ENCODE measurements at regions not wholly inside any gene's neighbourhood (a gene's known extent, or its start where the extent isn't known, plus 50 kb on each side); places are given as distances from the start of the nearest gene placed in this dataset.

DNA sequence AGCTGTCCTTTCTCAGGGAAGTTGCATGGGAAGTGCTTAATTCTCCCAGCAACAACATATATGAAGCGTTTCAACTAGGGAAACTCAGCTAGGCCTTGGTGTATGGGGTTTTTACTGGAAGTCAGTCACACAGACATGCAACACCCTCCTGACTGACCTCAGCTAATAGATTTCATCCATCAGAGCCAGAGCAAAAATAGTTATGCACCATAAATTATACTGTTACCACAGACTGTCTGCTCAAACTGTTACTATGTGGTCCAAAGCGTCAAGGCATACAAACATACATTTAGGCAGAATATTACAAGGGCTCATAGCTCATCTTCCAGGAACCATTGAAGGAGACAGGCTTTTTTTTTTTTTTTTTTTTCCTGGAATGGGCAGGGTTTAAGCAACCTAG, 417.9 kb downstream of the ANKRD7 start:
- H3K27me3 ChIP-seq, result no peaks in the 10 kb centered on the region
- H3K4me1 ChIP-seq, result no peaks in the 10 kb centered on the region
- TF ChIP-seq, protein P1, sequence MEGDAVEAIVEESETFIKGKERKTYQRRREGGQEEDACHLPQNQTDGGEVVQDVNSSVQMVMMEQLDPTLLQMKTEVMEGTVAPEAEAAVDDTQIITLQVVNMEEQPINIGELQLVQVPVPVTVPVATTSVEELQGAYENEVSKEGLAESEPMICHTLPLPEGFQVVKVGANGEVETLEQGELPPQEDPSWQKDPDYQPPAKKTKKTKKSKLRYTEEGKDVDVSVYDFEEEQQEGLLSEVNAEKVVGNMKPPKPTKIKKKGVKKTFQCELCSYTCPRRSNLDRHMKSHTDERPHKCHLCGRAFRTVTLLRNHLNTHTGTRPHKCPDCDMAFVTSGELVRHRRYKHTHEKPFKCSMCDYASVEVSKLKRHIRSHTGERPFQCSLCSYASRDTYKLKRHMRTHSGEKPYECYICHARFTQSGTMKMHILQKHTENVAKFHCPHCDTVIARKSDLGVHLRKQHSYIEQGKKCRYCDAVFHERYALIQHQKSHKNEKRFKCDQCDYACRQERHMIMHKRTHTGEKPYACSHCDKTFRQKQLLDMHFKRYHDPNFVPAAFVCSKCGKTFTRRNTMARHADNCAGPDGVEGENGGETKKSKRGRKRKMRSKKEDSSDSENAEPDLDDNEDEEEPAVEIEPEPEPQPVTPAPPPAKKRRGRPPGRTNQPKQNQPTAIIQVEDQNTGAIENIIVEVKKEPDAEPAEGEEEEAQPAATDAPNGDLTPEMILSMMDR (IDR thresholded peaks at IDR 0.05), result no peak
- intact Hi-C loops (cut with DNase I), result no loop called here
- no peak overlapping the region for H3K27ac ChIP-seq
- H3K4me3 ChIP-seq, result no peak overlapping the region
- H3K36me3 ChIP-seq, result no peaks in the 10 kb centered on the region
- ATAC-seq, result no peak
- no peaks in the 10 kb centered on the region for H3K9me3 ChIP-seq
- DNase-seq, result no peak

DNA sequence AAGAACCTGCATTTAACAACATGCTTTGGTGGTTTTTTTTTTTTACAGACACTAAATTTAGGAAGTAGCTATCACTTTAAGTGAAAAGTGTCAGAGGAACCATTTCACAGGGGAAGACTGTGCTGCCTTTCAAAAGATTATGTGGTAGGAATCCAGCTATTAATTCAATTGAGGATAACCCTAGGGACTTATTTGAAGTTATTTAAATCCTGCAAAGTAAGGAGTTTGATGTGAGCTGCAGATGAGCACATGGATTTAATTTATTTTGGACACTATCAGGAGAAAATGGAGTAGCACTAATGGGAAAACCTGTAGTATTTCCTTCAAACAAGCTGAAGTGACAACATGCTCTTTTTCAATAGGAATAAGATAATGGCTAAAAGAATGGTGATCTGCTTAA, 419.8 kb downstream of the ANKRD7 start:
- TF ChIP-seq, protein P1 (IDR thresholded peaks at IDR 0.05), result no peak
- H3K4me3 ChIP-seq, result no peak overlapping the region
- H3K9me3 ChIP-seq, result no peaks in the 10 kb centered on the region
- ATAC-seq (no peak), DNase-seq (no peak)
- no peaks in the 10 kb centered on the region for H3K36me3 ChIP-seq
- H3K27me3 ChIP-seq, result no peaks in the 10 kb centered on the region
- no peak overlapping the region for H3K27ac ChIP-seq
- intact Hi-C loops (cut with DNase I), result no loop called here
- H3K4me1 ChIP-seq, result no peaks in the 10 kb centered on the region

DNA sequence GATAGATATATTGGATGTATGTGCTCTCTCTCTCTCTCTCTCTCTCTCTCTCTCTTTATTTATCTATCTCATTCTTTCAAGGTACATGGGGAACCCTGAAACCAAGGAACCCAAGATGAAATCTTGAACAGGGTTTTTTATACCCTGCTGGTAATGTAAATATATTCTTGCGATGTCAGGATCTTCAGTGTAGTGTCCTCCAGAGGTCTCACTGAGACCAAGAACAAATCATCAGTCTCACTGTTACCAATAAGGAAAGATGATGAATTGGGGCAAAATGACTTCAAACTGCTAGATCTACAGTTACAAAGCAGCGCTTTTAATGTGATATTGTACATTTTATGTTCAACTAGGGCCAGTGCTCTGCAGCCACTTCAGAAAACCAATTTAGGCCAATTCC, 423.5 kb downstream of the ANKRD7 start:
- no peak for ATAC-seq
- H3K36me3 ChIP-seq, result no peaks in the 10 kb centered on the region

DNA sequence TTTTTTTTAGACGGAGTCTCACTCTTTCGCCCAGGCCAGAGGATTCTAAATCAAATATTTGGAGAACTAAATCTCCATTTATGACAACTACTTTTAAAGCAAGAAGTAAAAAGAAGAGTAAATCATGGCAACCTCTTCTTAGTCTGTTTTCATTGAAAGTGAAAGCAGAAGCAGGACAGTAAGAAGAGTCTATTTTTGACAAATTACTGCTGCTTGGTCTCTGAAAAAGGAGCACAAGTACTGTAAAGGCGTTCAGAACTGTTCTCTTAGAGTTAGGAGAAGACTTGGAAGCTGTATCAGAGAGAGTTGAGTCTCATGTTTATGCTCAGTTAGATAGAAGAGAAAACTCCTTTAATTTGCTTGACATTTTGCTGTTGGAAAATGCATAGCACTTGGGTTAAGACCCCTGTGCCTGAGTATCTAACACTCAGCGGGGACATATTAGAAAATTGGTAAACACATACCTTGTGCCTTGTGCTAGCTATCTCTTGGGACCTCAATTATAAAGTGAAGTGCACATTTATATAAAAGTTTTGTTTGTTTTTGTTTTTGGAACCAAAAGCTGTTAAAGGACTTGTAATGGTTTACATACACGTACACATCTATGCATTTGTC, 433.0 kb downstream of the ANKRD7 start:
- DNase-seq, result no peak
- intact Hi-C loops (cut with DNase I), result no loop called here
- ATAC-seq, result no peak
- TF ChIP-seq, protein P1 (IDR thresholded peaks at IDR 0.05), result no peak
- H3K27ac ChIP-seq, result no peak overlapping the region
- no peaks in the 10 kb centered on the region for H3K9me3 ChIP-seq
- no peaks in the 10 kb centered on the region for H3K27me3 ChIP-seq
- no peaks in the 10 kb centered on the region for H3K36me3 ChIP-seq
- no peaks in the 10 kb centered on the region for H3K4me1 ChIP-seq
- no peak overlapping the region for H3K4me3 ChIP-seq

More for the DNA sequence above, 423.5 kb downstream of the ANKRD7 start:
- Histone ChIP-seq H3K27me3 (no peaks in the 10 kb centered on the region), H3K4me1 (no peaks in the 10 kb centered on the region), H3K27ac (no peak overlapping the region), H3K4me3 (no peak overlapping the region), H3K9me3 (no peaks in the 10 kb centered on the region)
- TF ChIP-seq, protein P1 (IDR thresholded peaks at IDR 0.05), result no peak
- intact Hi-C loops (cut with DNase I), result no loop called here
- DNase-seq, result peak in 1 of 4 donors; percentile 1

DNA sequence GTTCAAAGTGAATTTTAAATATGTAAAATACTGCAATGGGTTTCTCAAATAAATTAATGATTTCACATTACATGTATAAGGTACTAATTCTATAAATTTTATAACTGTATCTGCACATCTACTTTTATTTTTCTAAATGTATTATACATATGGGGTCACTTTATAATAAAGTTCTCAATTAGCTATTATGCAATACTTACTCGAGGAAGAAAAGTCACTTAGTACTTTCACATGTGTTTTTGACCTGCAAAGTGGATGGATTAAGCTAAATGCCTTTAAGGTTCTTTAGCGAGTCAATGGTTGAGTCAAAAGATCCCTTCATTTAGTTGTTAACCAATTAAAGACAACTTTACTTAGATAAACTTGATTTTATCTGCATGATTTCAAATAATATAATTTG, 437.8 kb downstream of the ANKRD7 start:
- intact Hi-C loops (cut with DNase I), result no loop called here
- no peak overlapping the region for H3K4me3 ChIP-seq
- no peaks in the 10 kb centered on the region for H3K36me3 ChIP-seq
- DNase-seq, result no peak
- no peaks in the 10 kb centered on the region for H3K9me3 ChIP-seq
- no peak overlapping the region for H3K27ac ChIP-seq
- no peaks in the 10 kb centered on the region for H3K27me3 ChIP-seq
- TF ChIP-seq, protein P1 (IDR thresholded peaks at IDR 0.05), result no peak
- H3K4me1 ChIP-seq, result no peaks in the 10 kb centered on the region
- no peak for ATAC-seq
